HG03342 (cell line): ENCODE measurements at regions not wholly inside any gene's neighbourhood (a gene's known extent, or its start where the extent isn't known, plus 50 kb on each side); places are given as distances from the start of the nearest gene placed in this dataset.
A peak's percentile ranks its signal among the peaks of the same experiment; 100 is the strongest.
"Not testable (repeated sequence)": the region's sequence is repeated elsewhere in the genome, so short reads cannot be mapped to it uniquely, and the experiment has no call there.

Source experiments
- ATAC-seq: cut with Tn5 transposase; IDR thresholded peaks from one replicate; pipeline ENCODE4 v1.9.1; 2021; ENCODE audit warnings: mild to moderate bottlenecking, moderate library complexity; ENCODE audit not compliant: unreplicated experiment

DNA sequence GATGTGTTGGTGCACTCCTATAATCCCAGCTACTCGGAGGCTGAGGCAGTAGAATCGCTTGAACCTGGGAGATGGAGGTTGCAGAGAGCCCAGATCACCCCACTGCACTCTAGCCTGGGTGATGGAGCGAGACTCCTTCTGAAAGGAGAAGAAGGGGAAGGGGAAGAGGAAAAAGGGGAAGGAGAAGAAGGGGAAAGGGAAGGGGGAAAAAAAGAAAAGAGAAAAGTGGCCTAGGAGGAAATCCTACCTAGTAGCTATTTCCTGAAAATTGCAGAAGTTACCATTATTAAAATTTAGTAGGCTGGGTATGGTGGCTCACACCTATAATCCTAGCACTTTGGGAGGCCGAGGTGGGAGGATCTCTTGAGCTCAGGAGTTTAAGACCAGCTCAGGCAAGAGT is 67.4 kb downstream of the ARRDC3 start:
- no peak for ATAC-seq

DNA sequence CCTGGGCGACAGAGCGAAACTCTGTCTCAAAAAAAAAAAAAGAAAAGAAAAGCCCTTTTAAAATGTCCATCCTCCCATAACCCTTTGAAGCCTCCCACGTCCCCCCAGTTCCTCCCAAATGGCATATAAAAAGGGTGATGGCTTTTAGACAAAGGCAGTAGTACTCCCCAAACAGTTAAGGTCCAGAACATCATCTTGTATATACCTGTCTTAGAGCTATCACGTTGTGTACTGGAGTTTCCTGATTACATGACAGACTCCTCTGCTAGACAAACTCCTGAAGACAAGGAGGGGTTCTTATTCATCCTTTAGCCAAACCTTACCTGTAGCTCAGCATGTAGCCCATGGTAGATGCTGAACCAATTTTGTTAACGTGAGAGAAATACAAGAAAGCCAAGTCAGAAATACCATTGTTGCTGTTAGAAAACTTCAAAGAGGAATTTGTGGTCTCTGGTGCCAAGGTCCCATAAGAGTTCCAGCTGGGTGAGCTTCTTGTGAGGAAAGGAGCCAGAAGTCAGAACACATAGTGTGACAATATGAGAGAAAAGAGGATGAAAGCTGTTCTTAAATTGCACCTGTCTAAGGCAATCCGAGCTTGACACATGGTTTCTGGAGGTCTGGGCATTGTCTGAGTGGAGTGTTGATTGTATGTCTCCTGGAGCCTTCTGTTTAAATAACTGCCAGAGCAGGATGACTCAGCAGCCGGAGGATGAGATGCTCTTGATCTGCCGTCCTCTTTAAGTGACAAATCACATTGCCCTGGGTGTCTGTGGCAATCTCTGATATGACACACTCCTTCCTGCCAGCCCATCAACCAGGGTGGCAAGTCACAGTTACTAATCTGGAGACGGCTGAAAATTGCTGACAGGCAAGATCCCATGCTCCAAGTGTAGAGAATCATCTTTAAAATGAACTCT is 69.1 kb downstream of the ARRDC3 start:
- ATAC-seq, result peak; percentile 64

DNA sequence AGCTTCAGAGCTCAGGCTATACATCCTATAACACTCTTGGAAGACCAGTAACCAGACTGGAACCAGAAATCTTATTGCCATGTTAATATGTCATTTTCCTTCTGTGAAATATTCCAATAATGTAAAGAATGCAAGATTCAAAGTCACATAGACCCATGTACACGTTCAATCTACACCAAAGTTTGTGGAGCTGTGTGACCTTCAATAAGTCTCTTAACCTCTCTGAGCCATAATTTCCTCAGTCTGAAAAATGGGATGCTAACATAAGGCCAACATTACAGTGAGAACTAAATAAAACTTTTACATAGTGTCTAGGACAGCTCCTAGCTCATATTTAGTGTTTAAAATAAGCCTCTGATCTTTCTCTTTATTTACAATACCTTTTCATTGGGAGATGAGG is 70.4 kb downstream of the ARRDC3 start:
- ATAC-seq, result no peak

DNA sequence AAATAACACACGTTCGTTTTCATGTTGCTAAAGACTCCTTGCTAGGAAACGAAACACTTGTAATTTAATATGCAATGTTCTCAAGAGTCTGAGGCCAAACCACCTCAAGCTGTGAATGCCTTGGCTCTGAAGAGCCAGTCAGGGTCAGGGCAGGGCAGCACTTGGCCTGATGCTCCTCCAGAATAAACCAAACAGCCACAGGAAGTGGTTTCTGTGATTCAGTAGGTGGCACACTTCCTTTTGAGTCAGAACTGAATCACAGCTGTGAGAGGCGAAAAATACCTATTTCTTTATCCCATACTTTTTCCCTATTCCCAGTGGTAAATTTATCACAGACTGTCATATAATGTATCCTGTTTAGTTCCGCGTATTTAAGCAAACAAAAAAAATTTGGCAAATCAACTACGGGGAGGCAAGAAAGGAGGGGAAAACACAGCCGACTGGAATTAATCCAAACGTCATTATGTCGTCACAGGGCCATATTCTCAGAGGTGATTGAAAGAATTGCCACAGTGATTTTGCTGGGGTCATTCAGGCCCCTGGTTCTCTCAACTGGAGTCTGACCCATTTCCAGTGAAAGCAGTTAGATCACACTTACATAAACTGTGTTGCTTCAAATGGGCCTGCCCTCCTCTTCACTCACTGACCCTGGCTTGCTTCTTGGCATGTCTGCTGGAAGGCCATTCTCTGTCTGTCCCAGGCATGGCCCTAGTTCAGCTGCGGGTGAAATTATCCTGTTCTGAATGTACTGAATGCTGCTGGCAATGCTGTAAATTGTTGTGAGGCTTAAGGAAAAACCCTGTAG is 71.2 kb downstream of the ARRDC3 start:
- peak; percentile 91 for ATAC-seq

DNA sequence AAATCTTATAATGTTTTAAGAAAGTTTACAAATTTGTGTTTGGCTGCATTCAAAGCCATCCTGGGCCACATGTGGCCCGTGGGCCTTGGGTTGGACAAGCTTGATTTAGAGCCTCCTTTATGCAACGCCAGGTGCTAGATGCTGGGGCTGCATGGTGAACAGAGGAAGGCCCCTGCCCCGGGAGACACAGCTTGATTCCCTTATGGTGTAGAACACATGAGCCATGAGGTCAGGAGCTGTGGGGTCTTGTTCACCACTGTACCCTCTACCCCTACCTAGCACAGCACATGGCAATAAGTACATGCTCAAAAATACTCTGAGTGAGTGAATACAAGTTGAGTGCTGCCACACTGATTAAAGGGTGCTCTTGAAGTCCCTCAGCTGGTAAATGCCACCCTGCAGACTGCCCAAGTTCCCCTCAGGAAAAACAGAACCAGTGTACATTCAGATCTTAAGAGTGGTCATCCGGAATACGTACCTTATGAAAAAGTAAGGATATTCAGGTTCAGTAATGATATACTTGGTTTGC is 71.9 kb downstream of the ARRDC3 start:
- ATAC-seq, result no peak

DNA sequence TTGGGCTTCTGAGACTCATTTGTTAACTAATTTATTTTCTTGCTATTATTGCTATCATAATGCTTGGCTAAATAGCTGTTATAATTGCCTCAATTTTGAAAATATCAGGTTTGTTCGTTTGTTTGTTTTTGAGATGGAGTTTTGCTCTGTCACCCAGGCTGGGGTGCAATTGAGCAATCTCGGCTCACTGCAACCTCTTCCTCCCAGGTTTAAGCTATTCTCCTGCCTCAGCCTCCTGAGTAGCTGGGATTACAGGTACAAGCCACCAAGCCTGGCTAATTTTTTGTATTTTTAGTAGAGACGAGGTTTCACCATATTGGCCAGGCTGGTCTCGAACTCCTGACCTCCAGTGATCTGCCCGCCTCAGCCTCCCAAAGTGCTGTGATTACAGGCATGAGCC is 75.0 kb downstream of the ARRDC3 start:
- not testable (repeated sequence) for ATAC-seq

DNA sequence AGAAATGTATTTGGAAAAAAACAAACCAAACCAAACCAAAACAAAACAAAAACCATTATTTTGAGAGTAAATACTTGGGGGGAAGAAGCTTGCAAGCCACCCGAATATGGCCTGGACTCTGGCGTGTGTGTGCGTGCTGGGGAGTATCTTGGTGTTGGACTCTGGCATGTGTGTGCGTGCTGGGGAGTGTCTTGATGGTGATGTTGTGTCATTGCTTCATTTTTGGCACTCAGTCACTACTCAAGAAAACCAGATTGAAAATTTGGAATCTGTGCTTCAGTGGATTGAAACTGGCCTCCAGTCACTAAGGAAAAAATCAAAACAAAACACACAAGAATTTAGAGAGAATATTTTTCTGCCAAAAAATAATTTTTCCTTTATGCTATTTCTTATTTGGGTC is 76.1 kb downstream of the ARRDC3 start:
- no peak for ATAC-seq

DNA sequence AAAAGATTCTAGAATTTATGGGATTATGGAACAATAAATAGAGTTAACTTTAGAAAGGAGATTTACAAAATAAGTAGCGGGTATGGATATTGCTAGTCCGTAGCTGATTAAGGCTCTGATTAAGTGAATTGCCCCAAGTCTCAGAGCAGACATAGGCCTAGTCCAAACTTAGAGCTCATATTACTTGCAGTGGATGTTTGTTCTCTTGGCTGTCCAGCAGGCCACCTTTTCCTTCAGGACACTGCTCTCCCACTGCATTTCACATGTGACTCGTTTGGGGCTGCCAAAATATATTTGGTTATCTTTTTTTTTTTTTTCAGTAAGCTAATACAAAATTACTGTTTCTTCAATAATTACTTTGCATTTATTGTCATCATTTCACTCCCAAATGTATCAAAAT is 76.6 kb downstream of the ARRDC3 start:
- ATAC-seq, result no peak

DNA sequence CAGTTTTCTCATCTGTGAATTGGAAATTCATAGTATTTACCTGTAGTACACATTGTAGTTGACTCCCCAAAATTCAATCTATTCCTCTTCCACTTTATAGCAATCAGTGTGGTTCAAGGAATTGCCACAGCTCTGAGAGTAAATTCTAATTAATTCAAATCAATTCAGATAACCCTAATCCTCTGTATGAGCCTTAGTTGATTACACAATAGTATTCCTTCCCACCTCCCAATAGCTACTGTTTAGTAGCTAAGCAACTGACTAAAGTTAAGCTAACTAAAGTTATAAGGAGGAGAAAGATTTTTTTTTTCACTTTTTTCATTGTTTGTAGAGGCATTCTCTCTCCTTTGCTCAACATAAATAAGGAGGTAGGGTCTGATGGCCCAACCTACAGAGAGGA is 77.5 kb downstream of the ARRDC3 start:
- no peak for ATAC-seq

DNA sequence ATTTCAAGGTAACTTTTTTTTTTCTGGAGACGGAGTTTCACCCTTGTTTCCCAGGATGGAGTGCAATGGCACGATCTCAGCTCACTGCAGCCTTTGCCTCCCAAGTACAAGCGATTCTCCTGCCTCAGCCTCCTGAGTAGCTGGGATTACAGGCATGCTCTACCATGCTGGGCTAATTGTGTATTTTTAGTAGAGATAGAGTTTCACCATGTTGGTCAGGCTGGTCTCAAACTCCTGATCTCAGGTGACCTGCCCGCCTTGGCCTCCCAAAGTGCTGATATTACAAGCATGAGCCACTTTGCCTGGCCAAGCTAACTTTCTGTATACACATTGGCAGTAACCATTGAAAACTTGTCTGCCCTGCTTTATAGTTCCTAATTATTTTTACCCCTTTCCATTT is 79.1 kb downstream of the ARRDC3 start:
- not testable (repeated sequence) for ATAC-seq

DNA sequence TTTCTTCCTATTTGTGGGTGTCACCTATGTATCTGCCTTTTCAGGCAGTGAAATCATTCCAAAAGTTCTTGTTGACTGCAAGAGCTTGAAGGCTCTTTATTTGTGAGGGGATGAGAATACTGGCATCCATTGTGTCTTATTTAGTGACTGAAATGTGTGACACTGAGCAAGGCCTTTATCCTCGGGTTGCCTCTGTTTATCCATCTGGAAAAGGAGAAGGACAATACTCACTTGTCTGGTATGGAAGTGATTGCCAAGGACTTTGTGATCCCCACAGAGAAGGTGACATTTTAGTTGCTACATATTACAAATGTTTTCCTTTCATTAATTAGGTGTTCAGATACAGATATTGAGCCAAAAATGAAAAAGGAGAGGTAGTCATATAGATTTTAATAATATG is 80.2 kb downstream of the ARRDC3 start:
- ATAC-seq, result no peak

DNA sequence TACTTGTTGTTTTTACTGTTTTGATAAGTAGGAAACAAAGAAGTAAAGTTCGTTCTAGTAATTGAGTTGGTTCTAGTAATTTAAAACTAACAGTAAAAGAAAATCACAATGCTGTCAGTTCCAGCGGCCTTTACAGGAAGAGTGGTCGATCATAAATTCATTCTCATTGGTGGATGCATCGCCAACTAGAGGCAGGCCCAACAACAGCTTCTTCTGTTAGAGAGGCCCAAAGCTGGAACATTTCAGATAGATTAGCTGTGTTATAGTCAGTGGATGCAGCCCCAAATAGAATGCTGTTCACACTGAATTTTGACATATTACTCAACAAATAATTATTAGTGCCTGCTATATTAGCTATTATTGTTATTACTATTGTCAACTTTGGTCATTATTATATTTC is 80.8 kb downstream of the ARRDC3 start:
- no peak for ATAC-seq

DNA sequence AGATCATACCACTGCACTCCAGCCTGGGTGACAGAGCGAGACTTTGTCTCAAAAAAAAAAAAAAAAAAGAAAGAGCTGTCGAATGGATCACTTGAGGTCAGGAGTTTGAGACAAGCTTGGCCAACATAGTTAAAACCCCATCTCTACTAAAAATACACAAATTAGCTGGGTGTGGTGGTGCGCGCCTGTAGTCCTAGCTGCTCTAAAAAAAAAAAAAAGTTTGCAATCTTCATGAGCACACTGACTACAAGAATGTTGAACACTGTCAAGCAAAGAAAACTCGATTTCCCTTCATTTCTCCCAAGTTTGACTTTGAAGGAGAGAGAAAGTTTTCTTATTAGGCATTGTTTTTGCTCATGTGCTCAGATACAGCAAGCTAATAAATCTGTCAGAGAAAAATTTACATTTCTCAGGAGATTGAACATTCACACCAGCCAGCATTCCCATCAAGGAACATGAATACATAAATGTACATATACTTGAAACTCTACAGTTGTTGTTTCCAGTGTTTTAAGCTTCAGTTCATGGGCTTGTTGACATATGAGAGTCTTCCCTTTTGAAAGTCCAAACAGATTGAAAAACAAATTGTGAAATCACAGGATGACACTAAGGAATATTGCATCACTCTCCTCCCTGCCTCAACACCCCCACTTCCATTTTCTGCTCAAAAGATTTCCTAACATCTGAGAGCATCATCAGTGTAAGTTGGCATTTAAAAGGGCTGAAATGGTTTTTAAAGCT is 81.8 kb downstream of the ARRDC3 start:
- ATAC-seq, result no peak

DNA sequence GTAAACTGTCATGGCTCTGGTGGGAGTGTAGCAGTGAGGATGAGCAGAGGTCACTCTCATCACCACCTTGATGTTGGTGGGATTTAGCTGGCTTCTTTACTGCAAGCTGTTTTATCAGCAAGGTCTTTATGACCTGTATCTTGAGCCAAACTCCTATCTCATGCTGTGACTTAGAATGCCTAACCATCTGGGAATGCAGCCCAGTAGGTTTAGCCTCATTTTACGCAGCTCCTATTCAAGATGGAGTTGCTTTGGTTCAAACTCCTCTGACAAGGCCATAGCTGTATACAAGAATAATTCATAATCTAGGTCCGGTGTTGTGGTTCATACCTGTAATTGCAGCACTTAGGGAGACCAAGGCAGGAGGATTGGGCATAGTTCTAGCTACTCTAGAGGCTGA is 85.1 kb downstream of the ARRDC3 start:
- ATAC-seq, result no peak

DNA sequence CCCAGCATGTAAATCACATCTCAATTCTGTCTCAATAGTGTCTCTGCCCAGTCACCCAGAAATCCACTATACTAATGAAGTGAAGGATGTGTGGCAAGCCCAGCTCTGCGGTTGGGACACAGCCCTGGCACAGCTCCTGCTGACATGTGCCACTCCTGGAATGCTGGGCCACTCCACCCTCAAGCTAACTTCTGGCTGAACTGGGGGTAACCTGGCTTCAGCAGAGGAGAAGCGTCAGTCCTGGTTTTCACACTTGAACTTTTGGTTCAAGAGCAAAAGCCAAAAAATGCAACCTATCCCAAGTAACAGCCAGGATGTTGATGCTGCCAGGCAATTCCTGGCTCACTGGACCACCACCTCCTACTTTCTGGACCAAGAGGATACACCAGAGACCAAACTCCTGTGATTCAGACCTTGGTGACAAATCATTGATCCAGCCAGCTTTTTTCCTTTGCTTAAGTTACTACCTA is 86.4 kb downstream of the ARRDC3 start:
- no peak for ATAC-seq

DNA sequence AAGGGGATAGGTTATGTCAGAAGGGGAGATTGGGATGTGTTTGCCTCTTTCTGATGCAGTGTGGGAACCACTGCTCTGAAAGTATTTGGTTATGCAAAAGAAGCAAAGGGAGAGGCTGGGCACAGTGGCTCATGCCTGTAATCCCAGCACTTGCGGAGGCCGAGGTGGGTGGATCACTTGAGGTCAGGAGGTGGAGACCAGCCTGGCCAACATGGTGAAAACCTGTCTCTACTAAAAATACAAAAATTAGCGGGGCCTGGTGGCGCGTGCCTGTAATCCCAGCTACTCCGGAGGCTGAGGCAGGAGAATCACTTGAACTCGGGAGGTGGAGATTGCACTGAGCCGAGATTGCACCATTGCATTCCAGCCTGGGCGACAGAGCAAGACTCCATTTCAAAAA is 87.0 kb downstream of the ARRDC3 start:
- ATAC-seq, result not testable (repeated sequence)

DNA sequence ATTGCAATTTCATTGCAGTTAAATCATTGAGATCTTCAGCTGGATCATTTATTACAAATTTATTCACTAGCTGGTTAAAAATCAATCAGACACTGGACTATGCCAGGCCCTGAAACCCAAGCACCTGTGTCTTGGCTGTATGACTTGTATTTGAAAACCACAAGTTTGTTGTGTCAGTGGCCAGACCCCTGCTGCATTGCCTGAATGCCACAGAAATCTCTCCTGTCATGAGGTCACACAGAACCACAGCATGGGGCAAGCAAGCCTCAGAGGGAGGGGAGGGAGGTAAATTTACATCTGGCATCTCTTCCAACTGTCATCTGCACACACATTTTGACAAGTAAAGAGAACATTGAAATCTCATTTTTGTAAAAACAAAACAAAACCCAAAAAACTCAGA is 90.0 kb downstream of the ARRDC3 start:
- ATAC-seq, result peak; percentile 91

DNA sequence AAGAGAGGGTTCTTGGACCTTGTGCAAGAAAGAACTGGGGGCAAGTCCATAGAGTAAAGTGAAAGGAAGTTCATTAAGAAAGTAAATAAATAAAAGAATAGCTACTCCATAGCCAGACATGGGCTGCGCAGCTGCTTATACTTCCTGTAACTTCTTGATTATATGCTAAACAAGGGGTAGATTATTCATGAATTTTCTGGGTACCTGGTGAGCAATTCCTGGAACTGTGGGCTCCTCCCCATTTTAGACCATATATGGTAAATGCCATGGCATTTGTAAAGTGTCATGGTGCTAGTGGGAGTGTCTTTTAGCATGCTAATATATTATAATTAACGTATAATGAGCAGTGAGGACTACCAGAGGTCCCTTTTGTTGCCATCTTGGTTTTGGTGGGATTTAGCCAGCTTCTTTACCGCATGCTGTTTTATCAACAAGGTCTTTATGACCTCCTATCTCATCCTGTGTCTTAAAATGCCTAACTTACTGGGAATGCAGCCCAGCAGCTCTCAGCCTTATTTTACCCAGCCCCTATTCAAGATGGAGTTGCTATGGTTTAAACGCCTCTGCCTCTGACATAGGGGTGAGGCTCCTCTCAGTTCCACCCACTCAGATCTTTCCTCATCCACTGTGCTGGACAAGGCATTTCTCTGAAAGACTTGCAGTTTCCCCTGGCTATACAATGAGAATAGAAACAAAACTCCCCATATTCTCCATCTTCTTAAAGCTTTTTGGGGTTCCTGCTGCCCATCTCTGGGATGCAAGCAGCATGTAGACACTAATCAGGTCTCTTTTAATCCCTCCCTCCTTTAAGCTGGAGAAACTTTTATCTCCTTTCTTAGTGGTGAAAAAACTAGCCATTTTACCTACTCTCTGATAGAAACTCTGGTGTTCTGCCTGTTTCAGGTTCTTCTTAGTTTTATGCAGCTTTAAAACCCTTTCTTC is 91.2 kb downstream of the ARRDC3 start:
- ATAC-seq, result no peak

DNA sequence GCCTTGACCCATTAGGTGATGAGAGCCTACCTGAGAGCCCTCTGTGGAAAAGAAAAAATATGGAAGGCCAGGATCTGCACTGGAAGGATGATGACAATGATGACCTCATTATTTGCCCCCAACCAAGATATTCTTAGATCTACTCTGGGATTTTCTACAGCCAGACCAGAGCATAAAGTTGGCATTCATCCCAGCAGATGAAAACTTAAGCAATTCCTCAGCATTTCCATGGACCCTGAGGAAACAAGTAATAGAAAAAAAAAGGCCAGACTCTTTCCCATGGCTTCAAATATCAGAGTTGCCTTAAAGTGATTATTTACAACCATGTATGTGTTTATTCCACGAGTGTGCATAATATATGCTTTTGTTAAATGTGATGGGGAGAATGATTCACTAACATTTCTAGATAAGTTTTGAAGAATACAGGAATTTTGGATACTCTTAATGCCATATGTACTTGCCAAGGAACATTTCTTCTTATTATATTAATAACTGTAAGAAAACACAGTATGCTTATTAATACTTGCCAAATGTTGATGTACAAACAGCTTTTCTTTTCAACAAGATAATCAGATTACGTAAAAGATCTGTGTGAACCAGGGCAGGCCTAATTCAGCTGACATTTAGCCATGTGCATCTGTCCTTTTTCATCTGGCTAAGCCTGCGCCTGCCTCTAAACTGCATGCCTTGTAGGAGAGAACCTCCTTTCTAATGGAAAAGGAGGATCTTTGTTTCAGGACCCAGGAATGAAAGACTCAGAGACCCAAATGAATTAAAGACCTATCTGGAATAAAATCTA is 94.8 kb downstream of the ARRDC3 start:
- no peak for ATAC-seq
